H1 (cell line): ENCODE measurements at regions not wholly inside any gene's neighbourhood (a gene's known extent, or its start where the extent isn't known, plus 50 kb on each side); places are given as distances from the start of the nearest gene placed in this dataset.

Source experiments
- CTCF ChIA-PET: fragments of 300-600 bp; sonication (Branson Sonifier 250); formaldehyde crosslinking; loops from one replicate; lab custom pipeline; 2021; ENCODE audit not compliant: partially characterized antibody; lab: Charles Lee
- POLR2A ChIA-PET: fragments of 300-600 bp; sonication (Branson Sonifier 250); formaldehyde crosslinking; loops from one replicate; lab custom pipeline; 2021; ENCODE audit warnings: inconsistent platforms; ENCODE audit not compliant: partially characterized antibody; lab: Charles Lee
- DNase-seq, 2 experiments: peaks; one replicate each; pipeline versions ENCODE4 v3.0.0 to v3.0.0-alpha.2; 2010 to 2022; ENCODE audit warnings: low spot score in 2 of 2, low read depth in 1 of 2, mixed read lengths in 1 of 2
- FAIRE-seq: peaks from 2 replicates; lab custom pipeline; 2011; peaks lifted over from hg19 to GRCh38; lab: Jason Lieb, UNC
- H2AFZ ChIP-seq: 2 replicates; pipeline ENCODE4 v1.8.1; 2012; ENCODE audit warnings: low read length, inconsistent platforms
- H2AK5ac ChIP-seq: 2 replicates; pipeline ENCODE4 v1.6.1; 2013; ENCODE audit warnings: low read depth, low read length
- H2BK120ac ChIP-seq: replicated peaks from 2 replicates; pipeline ENCODE3; 2013; ENCODE audit warnings: low read depth, low read length, inconsistent platforms
- H2BK12ac ChIP-seq: 2 replicates; pipeline ENCODE4 v1.6.1; 2013; ENCODE audit warnings: low read depth, low read length
- H2BK15ac ChIP-seq: 2 replicates; pipeline ENCODE4 v1.6.1; 2013; ENCODE audit warnings: low read length
- H2BK20ac ChIP-seq: 2 replicates; pipeline ENCODE4 v1.6.1; 2013; ENCODE audit warnings: low read length
- H2BK5ac ChIP-seq: 2 replicates; pipeline ENCODE4 v1.6.1; 2013; ENCODE audit warnings: low read depth, low read length
- H3K14ac ChIP-seq: 2 replicates; pipeline ENCODE4 v1.6.1; 2013; ENCODE audit warnings: inconsistent platforms; ENCODE audit not compliant: insufficient read length
- H3K18ac ChIP-seq: 2 replicates; pipeline ENCODE4 v1.6.1; 2013; ENCODE audit warnings: low read length; ENCODE audit errors: extremely low read depth
- H3K23ac ChIP-seq: 2 replicates; pipeline ENCODE4 v1.6.1; 2013; ENCODE audit warnings: inconsistent platforms; ENCODE audit not compliant: insufficient read length
- H3K23me2 ChIP-seq: 2 replicates; pipeline ENCODE4 v1.6.1; 2013; ENCODE audit warnings: low read depth, low read length
- H3K27ac ChIP-seq: 2 replicates; pipeline ENCODE4 v1.6.1; 2011; ENCODE audit warnings: low read depth, low read length, inconsistent platforms
- H3K27me3 ChIP-seq, 4 experiments: replicated peaks in 1 of 4; 1 replicate in 1 of 4; 2 replicates in 3 of 4; pipeline versions ENCODE4 v1.6.1 to v1.8.1; 2011 to 2013; ENCODE audit warnings: low read length in 3 of 4, mild to moderate bottlenecking in 3 of 4, inconsistent platforms in 2 of 4, mixed read lengths in 2 of 4, moderate library complexity in 1 of 4; ENCODE audit not compliant: control insufficient read depth in 3 of 4, insufficient read depth in 3 of 4; ENCODE audit errors: extremely low read depth in 1 of 4
- H3K36me3 ChIP-seq, 4 experiments: 2 replicates each; pipeline versions ENCODE4 v1.6.1 to v1.8.1; 2011 to 2013; ENCODE audit warnings: mild to moderate bottlenecking in 4 of 4, low read length in 3 of 4, moderate library complexity in 2 of 4, control low read depth in 1 of 4, inconsistent platforms in 1 of 4; ENCODE audit not compliant: insufficient read depth in 4 of 4, control insufficient read depth in 2 of 4
- H3K4ac ChIP-seq: replicated peaks from 2 replicates; pipeline ENCODE3; 2013; ENCODE audit warnings: low read length, low read depth, mixed read lengths, inconsistent platforms; ENCODE audit not compliant: insufficient read length
- H3K4me1 ChIP-seq, 4 experiments: replicated peaks in 1 of 4; 1 replicate in 1 of 4; 2 replicates in 3 of 4; pipeline versions ENCODE4 v1.6.1 to v1.8.1; 2011 to 2013; ENCODE audit warnings: low read length in 3 of 4, inconsistent platforms in 2 of 4, mixed read lengths in 1 of 4; ENCODE audit not compliant: insufficient read depth in 4 of 4, control insufficient read depth in 3 of 4
- H3K4me2 ChIP-seq, 2 experiments: 2 replicates each; pipeline versions ENCODE4 v1.6.1 to v1.8.1; 2011 to 2013; ENCODE audit warnings: low read depth in 2 of 2, low read length in 2 of 2, control low read depth in 1 of 2, inconsistent platforms in 1 of 2, mild to moderate bottlenecking in 1 of 2; ENCODE audit not compliant: insufficient read depth in 1 of 2
- H3K4me3 ChIP-seq, 4 experiments: fragments of 200-600, 300-600 bp in 1 of 4; sonication (generic), shearing (Covaris generic), sonication (Bioruptor Twin) in 1 of 4; 2 replicates each; pipeline versions ENCODE4 v1.5.1 to v1.8.1; 2011 to 2016; ENCODE audit warnings: low read length in 4 of 4, low read depth in 3 of 4, control low read depth in 2 of 4, inconsistent platforms in 2 of 4, mild to moderate bottlenecking in 2 of 4, mixed read lengths in 1 of 4, moderate library complexity in 1 of 4; ENCODE audit not compliant: insufficient read depth in 2 of 4; ENCODE audit errors: extremely low read depth in 1 of 4
- H3K56ac ChIP-seq: replicated peaks from 2 replicates; pipeline ENCODE3; 2013; ENCODE audit warnings: low read depth, mild to moderate bottlenecking, mixed read lengths, low read length, inconsistent platforms; ENCODE audit not compliant: insufficient read length
- H3K79me1 ChIP-seq: 2 replicates; pipeline ENCODE4 v1.6.1; 2013; ENCODE audit warnings: low read depth, low read length, control low read depth
- H3K79me2 ChIP-seq, 2 experiments: 2 replicates each; pipeline versions ENCODE4 v1.6.1 to v1.8.1; 2012 to 2013; ENCODE audit warnings: low read length in 2 of 2, mild to moderate bottlenecking in 2 of 2, inconsistent platforms in 1 of 2; ENCODE audit not compliant: insufficient read depth in 2 of 2, control insufficient read depth in 1 of 2
- H3K9ac ChIP-seq, 4 experiments: replicated peaks in 1 of 4; 1 replicate in 1 of 4; 2 replicates in 3 of 4; pipeline versions ENCODE4 v1.6.1 to v1.8.1; 2011 to 2013; ENCODE audit warnings: low read depth in 3 of 4, low read length in 3 of 4, control low read depth in 2 of 4, mild to moderate bottlenecking in 2 of 4, moderate library complexity in 2 of 4, inconsistent platforms in 1 of 4; ENCODE audit errors: extremely low read depth in 1 of 4
- H3K9me3 ChIP-seq, 2 experiments: 2 replicates each; pipeline versions ENCODE4 v1.6.1 to v1.8.1; 2012 to 2013; ENCODE audit warnings: mild to moderate bottlenecking in 2 of 2, moderate library complexity in 2 of 2, control low read depth in 1 of 2, inconsistent platforms in 1 of 2, low read depth in 1 of 2, low read length in 1 of 2, mixed read lengths in 1 of 2; ENCODE audit not compliant: insufficient read depth in 2 of 2
- H4K20me1 ChIP-seq, 2 experiments: replicated peaks in 1 of 2; 2 replicates each; pipeline versions ENCODE3 to v1.8.1; 2011 to 2013; ENCODE audit warnings: inconsistent platforms in 2 of 2, low read length in 2 of 2, mild to moderate bottlenecking in 1 of 2; ENCODE audit not compliant: insufficient read depth in 2 of 2, control insufficient read depth in 1 of 2
- H4K5ac ChIP-seq: 2 replicates; pipeline ENCODE4 v1.6.1; 2013; ENCODE audit warnings: low read length, low read depth, mixed read lengths, inconsistent platforms; ENCODE audit not compliant: insufficient read length
- H4K8ac ChIP-seq: 2 replicates; pipeline ENCODE4 v1.8.0; 2013; ENCODE audit warnings: mild to moderate bottlenecking, moderate library complexity, low read length, inconsistent platforms; ENCODE audit not compliant: insufficient read depth; ENCODE audit errors: extremely low read depth
- H4K91ac ChIP-seq: replicated peaks from 2 replicates; pipeline ENCODE3; 2013; ENCODE audit warnings: low read length, mixed read lengths, inconsistent platforms; ENCODE audit not compliant: insufficient read length
- GABPA ChIP-seq: IDR thresholded peaks from 2 replicates; pipeline ENCODE4 v1.6.1; 2011; ENCODE audit warnings: mild to moderate bottlenecking, low read length, moderate library complexity, borderline replicate concordance; ENCODE audit not compliant: insufficient read depth
- MAFK ChIP-seq: IDR thresholded peaks from 2 replicates; pipeline ENCODE4 v1.6.1; 2012; ENCODE audit warnings: low read depth, mild to moderate bottlenecking, improper control_type of control experiment, low read length
- RBBP5 ChIP-seq: IDR thresholded peaks from 2 replicates; pipeline ENCODE4 v1.7.1; 2012; ENCODE audit warnings: low read depth, mild to moderate bottlenecking, inconsistent platforms, low read length, moderate library complexity, borderline replicate concordance
- RXRA ChIP-seq: IDR thresholded peaks from 2 replicates; pipeline ENCODE4 v1.6.1; 2011; ENCODE audit warnings: low read depth, mild to moderate bottlenecking, low read length, moderate library complexity; ENCODE audit not compliant: insufficient read depth
- SIX5 ChIP-seq: IDR thresholded peaks from 2 replicates; pipeline ENCODE4 v1.6.1; 2011; ENCODE audit warnings: mild to moderate bottlenecking, low read depth, low read length
- SP1 ChIP-seq: IDR thresholded peaks from 2 replicates; pipeline ENCODE4 v1.6.1; 2011; ENCODE audit warnings: low read depth, low read length
- TEAD4 ChIP-seq: IDR thresholded peaks from 2 replicates; pipeline ENCODE4 v1.6.1; 2012; ENCODE audit warnings: low read depth, low read length, inconsistent platforms, mixed read lengths

- H4K20me1 ChIP-seq = no peaks in the 10 kb centered on the region
- H3K36me3 ChIP-seq = no peaks in the 10 kb centered on the region
- H3K27me3 ChIP-seq = no peaks in the 10 kb centered on the region
- no peak overlapping the region for H2BK120ac ChIP-seq
- ChIA-PET CTCF (no interaction called here), POLR2A (no interaction called here)
- no peak overlapping the region for H3K23ac ChIP-seq
- H2AFZ ChIP-seq = no peak overlapping the region
- H3K23me2 ChIP-seq = no peaks in the 10 kb centered on the region
- H3K79me2 ChIP-seq = no peaks in the 10 kb centered on the region
- no peak for FAIRE-seq
- no peak overlapping the region for H3K4me3 ChIP-seq
- no peak overlapping the region for H2BK12ac ChIP-seq
- H3K4me1 ChIP-seq = no peaks in the 10 kb centered on the region
- H3K9me3 ChIP-seq = no peaks in the 10 kb centered on the region
- H3K79me1 ChIP-seq = no peaks in the 10 kb centered on the region
- no peak overlapping the region for H2BK20ac ChIP-seq
- H2BK5ac ChIP-seq = no peak overlapping the region
- no peak overlapping the region for H3K14ac ChIP-seq
- H3K56ac ChIP-seq = no peak overlapping the region
- H4K91ac ChIP-seq = no peak overlapping the region
- no peak overlapping the region for H3K27ac ChIP-seq
- no peak overlapping the region for H4K8ac ChIP-seq
- H4K5ac ChIP-seq = no peak overlapping the region
- no peak overlapping the region for H2AK5ac ChIP-seq
- no peak overlapping the region for H3K9ac ChIP-seq
- H3K18ac ChIP-seq = no peak overlapping the region
- no peak overlapping the region for H3K4me2 ChIP-seq
- no peak for DNase-seq
- TF ChIP-seq TEAD4 = no peak
- TF ChIP-seq RXRA = no peak
- no peak for TF ChIP-seq GABPA
- TF ChIP-seq MAFK = no peak
- no peak for TF ChIP-seq SP1
- no peak for TF ChIP-seq SIX5
- TF ChIP-seq RBBP5 = no peak
- no peak overlapping the region for H2BK15ac ChIP-seq
- no peak overlapping the region for H3K4ac ChIP-seq
Measured at GRCh38 chr2:81181845-81182244, 877.3 kb upstream of the LRRTM1 start.
